Right ventricle myocardium inferior (tissue), 1 donor: ENCODE measurements at regions not wholly inside any gene's neighbourhood (a gene's known extent, or its start where the extent isn't known, plus 50 kb on each side); places are given as distances from the start of the nearest gene placed in this dataset.

ENCODE experiments used
- ATAC-seq: fragments of 200-7000 bp; cut with Tn5 transposase; one replicate; pipeline ENCODE4 v1.9.1; 2020; ENCODE audit warnings: mild to moderate bottlenecking, moderate library complexity
- DNase-seq: peaks from one replicate; pipeline ENCODE4 v3.0.0; 2021; ENCODE audit errors: missing footprints
- intact Hi-C: fragments of 100-400 bp; cut with DNase I; formaldehyde crosslinking; loops from one replicate; pipeline ENCODE4 v1.11.0; 2022
- donor health status: DM: no; HTN: yes; CAD: no; lungs with severe emphysema.

DNA sequence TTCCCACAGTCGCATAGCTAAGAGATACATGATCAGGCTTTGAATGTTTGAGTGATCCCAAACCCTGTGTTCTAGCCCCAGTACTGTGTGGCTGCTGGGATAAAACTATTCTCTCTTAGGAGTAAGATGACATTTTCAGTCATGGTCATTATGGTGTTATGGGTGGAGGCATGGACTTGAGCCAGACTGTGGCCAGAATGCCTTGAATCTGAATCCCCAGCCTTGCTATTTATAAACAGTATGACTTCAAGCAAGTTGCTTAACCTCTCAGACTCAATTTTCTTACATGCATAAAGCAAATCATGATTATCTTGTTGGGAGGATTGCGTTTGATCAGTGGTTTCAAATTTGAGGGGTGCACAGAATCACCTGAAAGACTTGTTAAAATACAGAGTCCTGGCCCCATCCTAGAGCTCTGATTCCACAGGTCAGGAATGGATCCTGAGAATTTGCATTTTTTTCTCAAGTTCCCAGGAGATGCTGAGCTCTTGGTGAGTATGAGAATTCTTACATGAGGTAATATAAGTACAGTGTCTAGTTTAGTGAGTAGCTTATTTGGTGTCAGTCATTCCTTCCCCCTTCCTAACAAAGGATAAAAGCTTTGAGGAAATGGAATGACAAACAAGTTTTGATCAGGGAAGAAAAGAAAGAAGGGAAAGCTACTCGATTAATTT, 571.7 kb downstream of the METTL15 start:
- no peak for ATAC-seq
- no peak for DNase-seq
- intact Hi-C loops, result no loop called here

DNA sequence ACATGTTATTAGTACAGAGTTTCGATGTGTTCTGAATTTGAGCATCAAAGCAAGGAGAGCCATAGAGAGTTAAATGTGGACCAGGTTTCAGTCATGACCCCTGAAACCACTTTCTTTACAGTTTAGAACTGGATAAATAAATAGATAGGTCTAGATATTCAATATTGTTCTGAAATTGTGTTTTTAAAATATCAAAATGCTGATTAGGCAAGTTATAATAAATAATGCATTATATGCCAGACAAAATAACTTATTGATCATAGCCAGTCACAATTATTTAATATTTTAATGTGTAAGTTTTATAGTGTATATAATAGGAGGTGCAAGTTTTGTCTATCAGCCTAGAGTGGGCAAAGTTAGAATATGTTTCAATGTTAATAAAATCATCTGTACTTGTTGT, 569.5 kb downstream of the METTL15 start:
- intact Hi-C loops, result no loop called here
- ATAC-seq (no peak), DNase-seq (no peak)

DNA sequence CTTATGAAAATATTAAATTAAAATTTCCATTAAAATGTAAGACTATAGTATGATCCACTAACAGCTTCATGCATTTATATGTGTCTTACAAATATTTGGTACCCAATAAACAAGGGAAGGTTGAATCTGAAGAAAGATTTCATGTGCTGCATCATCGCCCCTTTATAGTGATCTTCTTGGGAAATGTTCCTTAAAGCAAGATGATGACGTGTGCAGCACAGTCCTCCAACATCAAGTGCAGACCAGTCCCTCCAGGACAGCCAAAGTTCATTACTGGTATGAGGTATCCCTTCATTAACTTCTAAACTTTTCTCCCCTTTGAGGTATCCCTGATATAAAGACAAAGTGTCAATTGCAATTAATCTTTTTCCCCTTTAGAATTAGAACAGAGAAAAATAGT, 567.0 kb downstream of the METTL15 start:
- DNase-seq, result no peak
- intact Hi-C loops, result no loop called here
- ATAC-seq, result no peak

DNA sequence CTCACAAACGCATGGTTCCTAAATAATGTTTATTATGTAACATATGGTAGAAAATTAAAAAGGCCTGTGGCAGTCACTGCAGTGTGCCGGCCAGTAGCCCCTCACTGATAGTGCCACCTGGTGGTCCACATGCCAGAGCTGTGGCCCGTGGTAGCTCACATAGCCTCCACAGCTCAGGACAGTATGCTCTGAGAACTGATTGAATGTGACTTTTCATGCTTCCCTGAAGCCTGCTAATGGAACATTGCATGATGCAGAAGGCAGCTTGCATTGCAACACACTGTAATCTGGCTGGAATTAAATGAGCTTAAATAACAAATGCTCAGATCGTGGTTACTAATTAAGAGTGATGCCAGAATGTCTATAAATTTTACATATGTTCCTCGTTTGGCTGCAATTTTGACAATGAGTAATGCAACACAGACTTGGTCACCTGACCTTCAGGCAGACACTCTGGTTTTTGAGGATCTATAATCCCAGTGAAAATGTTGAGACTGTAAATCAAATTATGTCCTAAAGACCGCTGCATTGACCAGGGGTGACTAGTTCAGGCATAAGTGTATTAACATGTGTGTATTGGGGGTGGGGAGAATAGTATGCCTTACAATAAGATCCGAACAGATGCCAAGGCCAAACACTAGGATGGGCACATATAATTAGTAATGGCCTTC, 566.4 kb downstream of the METTL15 start:
- ATAC-seq (no peak), DNase-seq (no peak)
- intact Hi-C loops, result no loop called here

DNA sequence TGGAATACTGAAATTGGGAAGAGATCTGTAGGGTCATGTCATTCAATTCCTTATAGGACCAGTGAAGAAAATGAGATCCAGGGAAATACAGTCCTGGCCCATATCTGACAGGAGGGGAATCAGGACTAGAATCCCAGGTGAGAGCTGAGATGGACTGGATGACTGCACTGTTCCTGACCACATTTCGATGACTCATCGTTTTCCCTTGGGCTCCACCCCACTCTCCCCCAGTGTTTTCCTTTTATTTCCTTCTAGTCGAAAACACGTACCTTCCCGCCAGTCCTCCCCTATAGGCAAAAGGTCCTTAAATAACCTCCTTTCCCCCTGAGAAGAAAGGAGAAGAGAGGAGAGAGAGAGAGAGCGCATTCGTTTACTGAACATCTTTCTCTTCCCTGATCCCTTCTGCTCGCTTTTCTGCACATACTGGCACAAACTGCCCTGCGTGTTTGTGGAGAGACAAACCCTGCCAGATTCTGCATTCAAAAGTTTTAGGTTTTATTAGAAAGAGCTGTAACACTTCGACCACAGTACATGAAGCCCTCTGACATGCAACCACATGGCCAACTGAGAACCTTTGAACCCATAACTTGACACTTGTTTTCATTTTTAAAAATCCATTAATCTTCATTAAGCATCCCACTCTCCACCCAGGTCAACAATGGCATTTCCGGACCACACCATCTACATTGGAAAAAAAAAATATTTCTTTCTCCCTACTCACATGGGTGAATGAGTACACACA, 565.7 kb downstream of the METTL15 start:
- intact Hi-C loops, result no loop called here
- no peak for ATAC-seq
- DNase-seq, result no peak

DNA sequence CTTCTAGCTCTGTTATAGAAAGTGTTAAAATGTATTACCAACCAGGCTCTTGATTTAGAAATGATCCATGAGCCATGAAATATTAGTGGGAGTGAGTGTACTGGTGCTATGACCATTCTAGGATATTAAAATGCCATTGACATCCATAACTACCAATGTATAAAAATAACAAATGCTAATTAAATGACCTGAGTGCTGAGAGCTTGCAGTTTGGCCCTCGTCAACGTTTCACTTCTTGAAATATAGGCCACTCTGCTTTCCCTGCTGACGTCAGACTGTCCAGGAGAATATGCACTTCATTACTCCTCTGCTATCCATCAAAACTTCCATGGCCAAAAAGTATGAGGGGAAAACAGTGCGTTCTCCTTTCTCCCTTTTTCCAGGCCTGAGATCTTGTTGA, 563.1 kb downstream of the METTL15 start:
- intact Hi-C loops, result no loop called here
- ATAC-seq (no peak), DNase-seq (no peak)

DNA sequence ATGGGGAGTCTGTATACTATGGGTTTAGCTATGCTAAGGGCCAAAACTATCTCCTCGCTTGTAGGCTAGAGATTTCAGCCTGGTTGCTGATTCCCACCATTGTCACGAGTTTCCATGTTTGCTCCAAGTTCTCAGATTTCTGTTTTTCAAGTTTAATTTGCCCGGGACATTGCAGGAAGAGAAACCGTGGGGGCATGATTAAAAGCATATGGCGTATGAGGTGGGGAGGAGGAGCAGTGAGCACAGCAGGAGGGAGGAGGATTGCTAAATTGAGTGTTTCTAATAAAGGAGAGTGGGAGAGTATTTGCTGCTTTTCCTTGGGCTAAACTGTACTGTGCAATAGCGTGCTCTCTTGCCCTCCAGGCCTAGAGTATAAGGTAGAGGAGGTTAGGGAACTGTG, 558.4 kb downstream of the METTL15 start:
- intact Hi-C loops, result no loop called here
- ATAC-seq (no peak), DNase-seq (no peak)

DNA sequence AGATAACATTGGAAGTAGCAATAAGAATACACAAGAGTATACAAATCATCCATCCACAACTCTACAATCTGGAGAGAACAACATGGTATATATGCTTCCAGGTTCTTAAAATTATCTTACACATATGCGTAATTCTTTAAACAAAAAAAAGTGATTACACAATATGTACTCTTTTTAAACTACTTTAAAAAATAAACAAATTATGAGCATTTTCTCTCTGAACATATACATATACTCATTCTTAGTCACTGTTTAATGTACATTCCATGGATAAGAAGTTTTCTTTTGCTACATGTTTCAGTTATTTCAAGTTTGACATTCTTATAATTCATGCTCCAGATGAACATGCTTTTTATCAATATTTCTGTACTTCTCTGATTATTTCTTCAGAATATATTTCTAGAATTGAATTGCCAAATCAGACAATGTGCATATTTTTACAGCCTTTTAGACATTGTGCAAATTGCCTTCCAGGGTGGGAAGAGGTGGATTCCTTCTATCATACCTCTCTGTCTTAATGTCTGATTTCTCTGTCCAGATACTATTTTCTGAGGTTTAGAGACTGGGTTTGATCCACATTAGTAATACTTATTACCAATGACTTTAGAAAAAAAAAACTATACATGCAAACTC, 551.6 kb downstream of the METTL15 start:
- ATAC-seq, result no peak
- intact Hi-C loops, result no loop called here
- no peak for DNase-seq

DNA sequence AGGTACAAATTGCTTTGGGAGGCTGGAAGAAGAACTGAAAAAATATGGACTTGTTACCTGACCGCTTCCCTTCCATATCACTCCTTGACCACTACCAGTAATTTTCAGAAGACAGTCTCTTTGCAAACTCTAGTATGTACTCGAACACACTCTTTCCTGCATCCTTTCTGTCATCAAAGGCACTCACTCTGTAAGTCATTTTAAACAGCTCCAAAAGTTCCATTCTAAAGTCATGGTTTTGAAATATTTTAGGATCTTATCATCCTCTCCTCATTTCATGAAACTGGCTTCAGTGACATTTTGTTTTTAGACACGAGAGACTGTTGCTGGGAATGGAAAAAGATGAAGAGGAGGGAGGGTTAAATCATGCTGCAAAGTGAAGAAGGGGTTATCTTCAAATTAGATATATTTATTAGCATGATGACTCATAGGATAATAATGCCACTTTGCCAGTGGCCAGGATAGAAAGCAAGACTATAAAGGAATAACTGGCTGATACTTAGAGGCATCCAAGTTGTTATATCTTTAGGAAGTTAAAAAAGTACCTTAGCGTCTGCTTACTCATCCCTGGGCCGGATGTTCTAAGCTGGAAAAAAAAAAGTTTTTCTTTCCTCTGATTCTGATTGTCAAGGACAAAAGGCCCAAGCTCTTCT, 549.3 kb downstream of the METTL15 start:
- intact Hi-C loops, result no loop called here
- DNase-seq, result no peak
- no peak for ATAC-seq

DNA sequence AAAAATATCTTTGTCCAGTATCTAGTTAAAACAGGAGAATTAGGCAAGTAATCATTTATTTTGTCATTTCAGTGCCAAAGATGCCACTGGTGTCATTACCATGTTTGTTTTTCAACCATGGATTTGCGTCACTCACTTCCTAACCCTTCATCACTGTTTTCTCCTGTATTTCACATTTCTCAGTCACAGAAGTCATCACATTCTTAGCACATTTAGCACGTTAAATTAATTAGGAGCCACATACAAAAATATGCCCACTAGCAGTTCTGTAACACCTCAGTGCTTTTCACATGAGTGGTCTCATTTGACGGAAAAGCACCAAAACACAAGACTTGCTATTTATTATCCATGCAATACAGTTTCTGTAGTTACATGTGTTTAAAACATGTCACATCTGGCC, 546.0 kb downstream of the METTL15 start:
- no peak for DNase-seq
- ATAC-seq, result no peak
- intact Hi-C loops, result no loop called here

DNA sequence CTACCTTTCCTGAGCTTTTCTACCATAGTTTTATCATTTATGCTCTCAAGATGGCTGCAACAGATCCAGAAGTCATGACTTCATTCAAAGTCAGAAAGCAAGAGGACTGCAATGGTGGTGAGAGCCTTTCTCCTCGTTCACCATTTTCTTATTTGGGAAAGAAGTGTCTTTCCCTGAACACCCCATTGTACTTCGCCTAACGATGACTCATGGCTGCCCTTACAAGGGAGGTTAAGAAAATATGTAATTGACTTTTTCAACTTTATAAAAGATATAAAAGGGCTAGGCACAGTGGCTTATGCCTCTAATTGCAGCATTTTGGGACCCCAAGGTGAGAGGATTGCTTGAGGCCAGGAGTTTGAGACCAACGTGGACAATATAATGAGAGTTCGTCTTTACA, 541.7 kb downstream of the METTL15 start:
- intact Hi-C loops, result no loop called here
- ATAC-seq, result no peak

DNA sequence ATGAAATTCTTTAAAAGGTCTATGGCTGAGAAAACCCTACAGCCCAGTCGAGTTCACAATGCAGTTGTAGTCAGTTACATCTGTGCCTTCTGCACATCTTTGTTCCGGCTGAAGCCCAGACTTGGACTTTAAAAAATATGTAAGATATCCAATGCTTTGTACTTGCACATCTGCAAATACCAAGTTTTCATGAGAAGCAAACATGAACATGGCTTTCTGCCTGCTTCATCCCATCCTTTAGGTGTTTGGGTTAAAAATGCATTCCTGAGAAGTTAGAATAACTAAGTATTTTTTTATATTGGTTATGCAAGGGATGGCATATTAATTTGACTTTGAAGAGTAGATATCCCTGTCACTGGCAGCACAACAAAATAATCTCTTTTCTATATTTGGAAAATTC, 528.4 kb downstream of the METTL15 start:
- DNase-seq (no peak), ATAC-seq (no peak)
- intact Hi-C loops, result no loop called here

More for the DNA sequence above, 541.7 kb downstream of the METTL15 start:
- DNase-seq, result no peak

DNA sequence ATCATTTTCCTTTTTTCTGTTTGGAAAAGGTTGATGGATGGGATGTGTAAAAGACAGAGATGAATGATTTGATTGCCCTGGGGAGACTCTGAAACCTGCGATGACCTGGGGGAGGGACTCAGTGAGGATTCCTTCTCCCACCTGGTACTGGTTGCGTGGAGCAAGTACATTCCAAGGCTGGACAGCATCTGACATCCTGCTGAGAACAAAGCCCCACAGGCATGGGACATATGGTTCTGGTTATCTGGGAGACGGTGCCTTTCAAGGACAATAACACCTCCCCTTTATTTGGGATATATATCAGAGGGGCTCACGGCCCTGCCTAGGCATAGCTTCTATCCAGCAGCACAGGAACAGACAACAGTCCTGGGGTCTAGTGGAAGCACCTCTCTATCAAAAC, 527.8 kb downstream of the METTL15 start:
- ATAC-seq (no peak), DNase-seq (no peak)
- intact Hi-C loops, result no loop called here

DNA sequence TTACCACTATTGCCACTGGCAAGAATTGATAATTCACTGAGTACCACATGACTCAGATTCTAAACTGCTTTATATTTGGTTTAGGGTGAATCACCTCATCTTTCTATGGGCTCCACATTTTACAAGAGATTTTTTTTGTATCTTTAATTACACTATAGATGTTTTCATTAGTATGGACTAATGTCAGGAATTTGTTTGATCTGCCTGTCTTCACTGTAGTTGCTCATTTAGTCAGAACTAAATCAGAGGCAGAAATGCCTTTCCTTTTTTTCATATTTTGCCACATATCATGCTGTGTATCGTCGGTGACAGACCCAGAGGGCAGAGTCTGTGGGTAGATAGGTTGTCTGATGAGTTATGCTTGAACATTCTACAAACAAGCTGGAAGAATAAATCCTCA, 524.1 kb downstream of the METTL15 start:
- no peak for DNase-seq
- ATAC-seq, result no peak
- intact Hi-C loops, result no loop called here

DNA sequence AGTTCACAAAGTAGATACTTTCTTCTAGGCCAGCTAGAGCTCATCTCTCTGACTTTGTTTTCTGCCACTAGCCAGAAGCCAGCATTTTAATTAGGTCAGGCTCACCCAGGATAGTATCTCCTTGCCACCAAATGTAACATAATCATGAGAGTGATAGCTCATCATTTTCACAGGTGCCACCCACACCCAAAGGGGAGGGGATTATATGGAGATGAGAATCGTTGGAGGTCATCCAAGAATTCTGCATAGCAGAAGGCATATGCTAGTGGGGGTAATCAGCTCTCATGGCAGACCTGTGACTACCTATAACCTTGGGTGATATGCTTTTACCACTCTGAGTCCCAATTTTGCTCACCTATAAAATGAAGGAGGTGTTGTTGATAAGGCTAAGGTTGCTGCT, 523.0 kb downstream of the METTL15 start:
- ATAC-seq (no peak), DNase-seq (no peak)
- intact Hi-C loops, result no loop called here

DNA sequence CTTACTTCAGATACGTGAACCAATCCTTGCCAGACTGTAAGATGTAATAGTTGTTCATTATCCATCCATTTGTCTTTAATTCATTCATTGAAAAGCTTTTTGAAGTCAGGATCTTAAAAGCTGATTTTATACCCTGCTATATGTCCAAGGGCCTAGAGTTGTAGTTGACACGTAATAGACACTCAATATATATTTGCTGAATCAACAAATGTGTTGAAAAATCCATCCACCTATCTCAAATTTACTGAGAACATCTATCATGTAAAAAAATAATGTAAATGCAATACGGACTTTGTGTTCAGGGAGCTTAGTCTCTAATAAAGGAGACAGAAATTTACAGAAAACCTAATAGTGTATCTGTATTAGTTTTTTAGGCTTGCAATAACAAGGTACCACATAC, 521.0 kb downstream of the METTL15 start:
- ATAC-seq, result no peak
- no peak for DNase-seq
- intact Hi-C loops, result no loop called here

DNA sequence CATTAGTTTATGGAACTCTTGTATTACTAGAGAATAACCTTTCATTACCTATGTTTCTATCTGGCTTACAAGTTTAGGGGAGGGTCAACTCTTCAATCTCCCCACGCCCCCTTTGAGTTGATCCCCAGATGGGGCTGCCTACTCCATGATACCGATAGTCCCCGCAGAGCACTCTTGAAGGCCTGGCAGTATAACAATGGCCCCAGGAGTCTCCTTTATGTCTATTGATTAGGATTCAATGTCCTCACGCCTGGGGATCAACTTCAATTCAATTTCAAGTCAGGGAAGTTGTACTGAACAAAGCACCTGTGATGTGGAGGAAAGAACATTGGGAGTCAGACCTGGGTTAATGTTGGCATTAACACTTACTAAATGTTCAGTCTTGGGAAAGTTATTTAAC, 520.2 kb downstream of the METTL15 start:
- no peak for ATAC-seq
- intact Hi-C loops, result no loop called here

DNA sequence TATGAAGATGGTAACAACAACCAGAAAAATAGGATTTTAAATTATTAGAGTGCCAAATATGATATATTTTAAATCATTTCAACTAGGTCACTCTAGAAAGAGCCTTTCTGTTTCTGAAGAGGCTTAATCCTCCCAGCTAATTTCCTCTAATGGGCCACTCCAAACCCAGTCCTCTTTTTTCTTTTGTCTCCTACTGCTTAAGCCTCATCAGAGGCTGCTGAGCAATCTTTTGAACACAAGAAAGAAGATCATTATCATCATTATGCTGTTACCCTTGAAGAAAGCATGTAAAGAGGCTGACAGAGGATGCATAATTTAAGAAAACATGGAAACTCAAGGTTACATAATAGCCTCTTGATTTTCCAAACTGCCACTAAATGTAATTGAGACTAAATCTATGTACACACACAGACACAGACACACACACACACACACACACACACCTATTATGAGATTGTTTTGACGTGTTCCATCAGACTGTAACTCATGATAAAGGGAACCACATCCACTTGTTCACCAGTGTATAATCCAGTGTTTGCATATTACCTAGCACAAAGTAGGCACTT, 519.6 kb downstream of the METTL15 start:
- DNase-seq, result no peak
- no peak for ATAC-seq
- intact Hi-C loops, result no loop called here

More for the DNA sequence above, 520.2 kb downstream of the METTL15 start:
- DNase-seq, result no peak

DNA sequence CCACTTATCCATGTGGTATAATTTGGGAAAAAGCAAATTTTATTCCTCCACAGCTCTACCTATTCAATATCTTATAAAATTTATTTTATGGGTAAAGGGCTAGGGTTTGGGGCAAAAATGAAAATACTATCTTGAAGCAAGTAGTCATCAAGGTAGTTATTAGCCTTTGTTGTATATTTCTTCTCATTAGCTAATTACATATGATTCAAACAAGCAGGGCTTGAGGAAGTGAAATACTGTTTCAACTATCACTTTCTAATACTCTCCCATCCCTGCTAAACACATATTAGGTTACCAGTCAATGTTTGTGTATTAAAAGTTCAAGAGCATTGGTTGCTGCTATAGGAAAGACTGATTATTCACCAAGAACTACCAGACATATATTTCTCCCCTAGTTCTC, 517.3 kb downstream of the METTL15 start:
- DNase-seq (no peak), ATAC-seq (no peak)
- intact Hi-C loops, result no loop called here
